SK-N-SH treated with all-trans-retinoic acid at 6 μM for 48 hours (cell line): ENCODE measurements at regions not wholly inside any gene's neighbourhood (a gene's known extent, or its start where the extent isn't known, plus 50 kb on each side); places are given as distances from the start of the nearest gene placed in this dataset.

ENCODE experiments used
- ARNTL ChIP-seq: fragments of 450-650 bp; formaldehyde crosslinking; IDR thresholded peaks from 2 replicates; pipeline ENCODE4 v1.5.0; 2020; ENCODE audit warnings: low read depth, mild to moderate bottlenecking, moderate library complexity, borderline replicate concordance
- CREB5 ChIP-seq: fragments of 250-450 bp; sonication (Bioruptor Pico); IDR thresholded peaks from 2 replicates; pipeline ENCODE4 v1.5.1; 2020; ENCODE audit warnings: low read depth, mild to moderate bottlenecking, moderate library complexity
- CSDC2 ChIP-seq: fragments of 250-450 bp; sonication (Bioruptor Pico); IDR thresholded peaks from 2 replicates; pipeline ENCODE4 v1.5.0; 2020; ENCODE audit warnings: mild to moderate bottlenecking, moderate library complexity
- CSRNP3 ChIP-seq: fragments of 250-450 bp; sonication (Bioruptor Pico); IDR thresholded peaks from 2 replicates; pipeline ENCODE4 v1.5.1; 2021; ENCODE audit warnings: mild to moderate bottlenecking, moderate library complexity
- OSR1 ChIP-seq: fragments of 250-450 bp; sonication (Bioruptor Pico); IDR thresholded peaks from 2 replicates; pipeline ENCODE4 v1.8.0; 2022; ENCODE audit warnings: moderate library complexity, mild to moderate bottlenecking, inconsistent platforms
- PATZ1 ChIP-seq: fragments of 250-450 bp; sonication (Bioruptor Pico); IDR thresholded peaks from 2 replicates; pipeline ENCODE4 v1.8.0; 2020; ENCODE audit warnings: mild to moderate bottlenecking, moderate library complexity, borderline replicate concordance
- PPARA ChIP-seq: fragments of 250-450 bp; sonication (Bioruptor Pico); IDR thresholded peaks from 2 replicates; pipeline ENCODE4 v1.5.0; 2020; ENCODE audit warnings: mild to moderate bottlenecking, borderline replicate concordance
- RARB ChIP-seq: fragments of 250-450 bp; sonication (Bioruptor Pico); IDR thresholded peaks from 2 replicates; pipeline ENCODE4 v1.8.0; 2021; ENCODE audit warnings: mild to moderate bottlenecking, moderate library complexity
- SNAI2 ChIP-seq: fragments of 250-450 bp; sonication (Bioruptor Pico); IDR thresholded peaks from 2 replicates; pipeline ENCODE4 v1.5.0; 2020; ENCODE audit warnings: mild to moderate bottlenecking, moderate library complexity
- TCF4 ChIP-seq: fragments of 250-450 bp; sonication (Bioruptor Pico); IDR thresholded peaks from 2 replicates; pipeline ENCODE4 v1.8.0; 2021; ENCODE audit warnings: mild to moderate bottlenecking, moderate library complexity, borderline replicate concordance
- ZFP3 ChIP-seq: fragments of 250-450 bp; sonication (Bioruptor Pico); IDR thresholded peaks from 2 replicates; pipeline ENCODE4 v1.5.0; 2020; ENCODE audit warnings: mild to moderate bottlenecking, moderate library complexity
- ZFP30 ChIP-seq: fragments of 450-650 bp; formaldehyde crosslinking; IDR thresholded peaks from 2 replicates; pipeline ENCODE4 v1.5.0; 2022; ENCODE audit warnings: mild to moderate bottlenecking, moderate library complexity
- ZNF70 ChIP-seq: fragments of 450-650 bp; formaldehyde crosslinking; IDR thresholded peaks from 2 replicates; pipeline ENCODE4 v1.5.0; 2020; ENCODE audit warnings: mild to moderate bottlenecking, moderate library complexity
- ZNF8 ChIP-seq: fragments of 450-650 bp; formaldehyde crosslinking; IDR thresholded peaks from 2 replicates; pipeline ENCODE4 v1.5.0; 2020; ENCODE audit warnings: mild to moderate bottlenecking, moderate library complexity

DNA sequence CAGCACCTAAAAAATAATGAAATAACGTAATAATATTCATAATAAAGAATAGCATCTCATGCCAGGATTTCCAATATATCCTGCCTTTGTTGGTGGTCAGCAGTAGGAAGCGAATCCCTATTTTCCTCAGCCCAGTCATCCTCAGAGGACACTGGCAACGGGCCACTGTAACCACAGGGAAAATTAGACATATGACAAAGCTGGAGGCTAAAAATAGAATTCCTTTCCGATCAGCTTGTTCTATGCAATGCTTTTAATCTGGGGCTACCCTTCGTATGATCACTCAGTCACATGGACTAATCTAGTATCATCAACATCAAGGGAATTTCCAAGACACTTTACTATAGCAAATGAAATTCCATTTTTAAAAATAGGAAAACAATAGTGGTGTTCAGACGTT, 246.9 kb upstream of the KCNJ16 start:
- TF ChIP-seq ZFP3 (no peak), PPARA (CRISPR knock-in tag) (no peak), ARNTL (CRISPR knock-in tag) (no peak), CSRNP3 (CRISPR knock-in tag) (no peak), OSR1 (CRISPR knock-in tag) (no peak), TCF4 (CRISPR knock-in tag) (no peak), CREB5 (CRISPR knock-in tag) (no peak), RARB (CRISPR knock-in tag) (no peak), SNAI2 (CRISPR knock-in tag) (no peak), PATZ1 (no peak), ZNF8 (CRISPR knock-in tag) (no peak), ZFP30 (CRISPR knock-in tag) (no peak), CSDC2 (no peak), ZNF70 (CRISPR knock-in tag) (no peak)
